GM19452 (cell line): ENCODE measurements at regions not wholly inside any gene's neighbourhood (a gene's known extent, or its start where the extent isn't known, plus 50 kb on each side); places are given as distances from the start of the nearest gene placed in this dataset.

ENCODE experiments used
- ATAC-seq: cut with Tn5 transposase; IDR thresholded peaks from one replicate; pipeline ENCODE4 v1.9.1; 2021; ENCODE audit not compliant: unreplicated experiment

- ATAC-seq = no peak
Observed at GRCh38 chr2:149826471-149827125, 239.0 kb upstream of the MMADHC start.

- ATAC-seq = no peak
Observed at GRCh38 chr2:149825473-149825872, 237.9 kb upstream of the MMADHC start.

- no peak for ATAC-seq
Observed at GRCh38 chr2:149824136-149824535, 236.6 kb upstream of the MMADHC start.

- no peak for ATAC-seq
Observed at GRCh38 chr2:149819356-149819957, 231.9 kb upstream of the MMADHC start.

- ATAC-seq = no peak
Observed at GRCh38 chr2:149816756-149817551, 229.4 kb upstream of the MMADHC start.

- no peak for ATAC-seq
Observed at GRCh38 chr2:149815941-149816340, 228.4 kb upstream of the MMADHC start.

GRCh38 chr2:149814901-149815300, 227.3 kb upstream of the MMADHC start:
- ATAC-seq = no peak

- no peak for ATAC-seq
Observed at GRCh38 chr2:149814049-149814448, 226.5 kb upstream of the MMADHC start.

- ATAC-seq = no peak
Observed at GRCh38 chr2:149808556-149808955, 221.0 kb upstream of the MMADHC start.

GRCh38 chr2:149806651-149807050, 219.1 kb upstream of the MMADHC start:
- no peak for ATAC-seq

- ATAC-seq = no peak
Observed at GRCh38 chr2:149800624-149801542, 213.3 kb upstream of the MMADHC start.

- no peak for ATAC-seq
Observed at GRCh38 chr2:149799013-149799705, 211.6 kb upstream of the MMADHC start.

GRCh38 chr2:149797030-149797429, 209.5 kb upstream of the MMADHC start:
- ATAC-seq = no peak

- ATAC-seq = no peak
Observed at GRCh38 chr2:149789549-149789948, 202.0 kb upstream of the MMADHC start.

- ATAC-seq = no peak
Observed at GRCh38 chr2:149787206-149787605, 199.6 kb upstream of the MMADHC start.

- no peak for ATAC-seq
Observed at GRCh38 chr2:149783284-149783683, 195.7 kb upstream of the MMADHC start.

- ATAC-seq = no peak
Observed at GRCh38 chr2:149782572-149782971, 195.0 kb upstream of the MMADHC start.

- ATAC-seq = no peak
Observed at GRCh38 chr2:149781263-149781808, 193.8 kb upstream of the MMADHC start.

GRCh38 chr2:149773006-149773405, 185.4 kb upstream of the MMADHC start:
- ATAC-seq = no peak

GRCh38 chr2:149768320-149768799, 180.8 kb upstream of the MMADHC start:
- ATAC-seq = no peak
